ENCODE measurements at regions not wholly inside any gene's neighbourhood (a gene's known extent, or its start where the extent isn't known, plus 50 kb on each side); places are given as distances from the start of the nearest gene placed in this dataset.

DNA sequence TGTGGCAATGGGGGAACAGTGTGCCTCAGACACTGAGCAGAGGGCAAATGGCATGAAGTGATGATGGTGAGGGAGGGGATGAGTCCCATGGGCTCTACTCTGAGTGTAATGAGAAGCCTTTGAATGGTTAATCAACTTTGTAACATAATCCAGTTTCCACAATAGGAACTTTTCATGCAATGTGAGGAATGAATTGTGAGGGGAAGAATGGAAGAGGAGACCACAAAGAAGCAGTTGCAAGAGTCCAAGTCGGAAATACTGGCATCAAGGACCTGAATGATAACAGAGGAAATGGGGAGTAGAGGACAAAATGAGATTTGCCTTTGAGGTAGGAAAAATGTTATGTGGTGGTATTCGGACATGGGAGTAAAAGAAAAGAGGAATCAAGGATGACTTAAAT, 476.9 kb upstream of the PRICKLE1 start:
- H3K27me3 ChIP-seq = no peaks in the 10 kb centered on the region
- H3K4me3 ChIP-seq (replicated peaks in 1 of 3) = no peak overlapping the region
- no peak for DNase-seq
- intact Hi-C loops (cut with DNase I) = no loop called here
- no peaks in the 10 kb centered on the region for H3K36me3 ChIP-seq
- 76 to 87% methylated on average over 2 of the region's 2 CpGs for WGBS, 2 donors
- H3K27ac ChIP-seq = no peak overlapping the region
- no peaks in the 10 kb centered on the region for H3K4me1 ChIP-seq
- H3K9me3 ChIP-seq = no peaks in the 10 kb centered on the region
- TF ChIP-seq, protein P1, sequence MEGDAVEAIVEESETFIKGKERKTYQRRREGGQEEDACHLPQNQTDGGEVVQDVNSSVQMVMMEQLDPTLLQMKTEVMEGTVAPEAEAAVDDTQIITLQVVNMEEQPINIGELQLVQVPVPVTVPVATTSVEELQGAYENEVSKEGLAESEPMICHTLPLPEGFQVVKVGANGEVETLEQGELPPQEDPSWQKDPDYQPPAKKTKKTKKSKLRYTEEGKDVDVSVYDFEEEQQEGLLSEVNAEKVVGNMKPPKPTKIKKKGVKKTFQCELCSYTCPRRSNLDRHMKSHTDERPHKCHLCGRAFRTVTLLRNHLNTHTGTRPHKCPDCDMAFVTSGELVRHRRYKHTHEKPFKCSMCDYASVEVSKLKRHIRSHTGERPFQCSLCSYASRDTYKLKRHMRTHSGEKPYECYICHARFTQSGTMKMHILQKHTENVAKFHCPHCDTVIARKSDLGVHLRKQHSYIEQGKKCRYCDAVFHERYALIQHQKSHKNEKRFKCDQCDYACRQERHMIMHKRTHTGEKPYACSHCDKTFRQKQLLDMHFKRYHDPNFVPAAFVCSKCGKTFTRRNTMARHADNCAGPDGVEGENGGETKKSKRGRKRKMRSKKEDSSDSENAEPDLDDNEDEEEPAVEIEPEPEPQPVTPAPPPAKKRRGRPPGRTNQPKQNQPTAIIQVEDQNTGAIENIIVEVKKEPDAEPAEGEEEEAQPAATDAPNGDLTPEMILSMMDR (IDR thresholded peaks at IDR 0.05) = no peak
- no peak for TF ChIP-seq POLR2A (IDR thresholded peaks at IDR 0.05)

DNA sequence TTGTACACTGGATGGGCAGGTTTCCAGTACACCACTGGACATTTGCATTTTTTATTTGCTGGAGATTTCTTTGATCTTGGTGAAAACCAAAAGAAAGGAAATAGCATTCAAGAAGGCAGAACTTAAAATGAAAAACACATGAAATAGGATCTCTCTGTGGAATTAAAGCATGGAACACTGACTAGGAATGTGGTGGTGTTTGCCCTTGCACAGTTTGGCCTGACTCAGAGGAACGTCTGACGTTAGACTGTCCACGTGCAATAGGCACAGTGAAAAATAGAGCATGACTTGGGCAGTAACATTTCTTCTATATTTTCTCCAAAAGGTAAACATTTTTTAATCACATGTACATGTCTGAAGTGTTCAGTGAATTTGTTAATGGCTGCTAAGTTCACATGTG, 474.1 kb upstream of the PRICKLE1 start:
- H3K9me3 ChIP-seq = no peaks in the 10 kb centered on the region
- WGBS, 2 donors = 72 to 79% methylated on average over 3 of the region's 3 CpGs
- intact Hi-C loops (cut with DNase I) = no loop called here
- no peak for DNase-seq
- TF ChIP-seq, protein P1 (IDR thresholded peaks at IDR 0.05) = no peak
- no peak for TF ChIP-seq POLR2A (IDR thresholded peaks at IDR 0.05)
- no peaks in the 10 kb centered on the region for H3K4me1 ChIP-seq
- H3K27ac ChIP-seq = no peak overlapping the region
- H3K36me3 ChIP-seq = no peaks in the 10 kb centered on the region
- H3K27me3 ChIP-seq = no peaks in the 10 kb centered on the region
- no peak overlapping the region for H3K4me3 ChIP-seq (replicated peaks in 1 of 3)

DNA sequence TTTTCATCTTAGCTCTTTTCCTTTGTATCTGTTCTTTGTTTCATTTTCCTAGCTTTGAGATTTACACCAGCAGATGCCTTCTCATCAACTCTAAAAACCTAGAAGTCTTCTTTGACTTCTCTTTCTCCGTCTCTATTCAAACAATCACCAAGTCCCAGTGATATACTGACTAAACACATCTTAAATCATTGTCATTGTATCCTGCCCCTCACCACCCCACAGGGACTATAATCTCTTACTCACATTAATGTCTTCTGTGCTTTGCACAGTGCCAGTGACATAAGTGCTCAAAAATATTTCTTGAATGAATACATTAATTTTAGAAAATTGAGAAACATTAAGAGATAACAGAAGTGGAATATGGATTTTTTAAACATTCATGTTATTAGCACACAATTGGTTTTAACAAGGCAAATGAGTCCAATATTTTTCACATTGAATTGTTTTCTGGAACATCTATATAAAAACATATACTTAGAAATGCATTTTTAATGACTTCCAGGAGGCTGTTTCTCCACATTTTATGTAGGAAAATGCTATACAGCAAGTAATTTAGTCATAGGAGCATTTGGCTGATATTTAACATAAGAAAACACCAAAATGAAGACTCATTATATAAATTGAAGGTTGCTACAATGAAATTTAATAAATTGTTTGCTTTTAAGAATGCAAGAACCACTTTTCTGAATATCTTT, 472.8 kb upstream of the PRICKLE1 start:
- no peaks in the 10 kb centered on the region for H3K27me3 ChIP-seq
- no peaks in the 10 kb centered on the region for H3K9me3 ChIP-seq
- H3K36me3 ChIP-seq = no peaks in the 10 kb centered on the region
- no peak overlapping the region for H3K4me3 ChIP-seq (replicated peaks in 1 of 3)
- TF ChIP-seq, protein P1 (IDR thresholded peaks at IDR 0.05) = no peak
- TF ChIP-seq POLR2A (IDR thresholded peaks at IDR 0.05) = no peak
- intact Hi-C loops (cut with DNase I) = no loop called here
- H3K27ac ChIP-seq = no peak overlapping the region
- WGBS, 2 donors = 68 to 71% methylated on average over 1 of the region's 1 CpG
- no peaks in the 10 kb centered on the region for H3K4me1 ChIP-seq
- DNase-seq = no peak

DNA sequence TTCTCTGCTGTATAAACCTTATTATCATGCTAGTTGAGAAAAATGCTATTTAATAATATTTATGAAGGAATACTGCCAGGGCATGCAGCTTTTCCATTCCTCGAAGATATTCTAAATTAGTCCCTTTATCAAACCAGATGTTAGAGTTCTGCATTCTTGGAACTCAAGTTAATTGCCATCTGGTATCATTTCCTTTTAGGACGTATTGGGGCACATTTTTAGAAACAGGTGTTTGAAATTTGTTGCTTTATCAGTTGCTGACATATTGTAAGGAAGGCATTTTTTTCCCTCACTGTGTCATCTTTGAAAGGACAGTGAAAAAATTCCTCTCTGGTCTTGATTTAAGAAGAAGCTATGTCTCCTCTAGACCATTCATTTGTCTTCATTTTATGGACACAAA, 471.2 kb upstream of the PRICKLE1 start:
- no peak overlapping the region for H3K27ac ChIP-seq
- DNase-seq = no peak
- TF ChIP-seq, protein P1 (IDR thresholded peaks at IDR 0.05) = no peak
- no peak for TF ChIP-seq POLR2A (IDR thresholded peaks at IDR 0.05)
- no peaks in the 10 kb centered on the region for H3K36me3 ChIP-seq
- no peaks in the 10 kb centered on the region for H3K4me1 ChIP-seq
- no peaks in the 10 kb centered on the region for H3K9me3 ChIP-seq
- H3K4me3 ChIP-seq (replicated peaks in 1 of 3) = no peak overlapping the region
- intact Hi-C loops (cut with DNase I) = no loop called here
- no peaks in the 10 kb centered on the region for H3K27me3 ChIP-seq
- 52 to 67% methylated on average over 2 of the region's 2 CpGs for WGBS, 2 donors

DNA sequence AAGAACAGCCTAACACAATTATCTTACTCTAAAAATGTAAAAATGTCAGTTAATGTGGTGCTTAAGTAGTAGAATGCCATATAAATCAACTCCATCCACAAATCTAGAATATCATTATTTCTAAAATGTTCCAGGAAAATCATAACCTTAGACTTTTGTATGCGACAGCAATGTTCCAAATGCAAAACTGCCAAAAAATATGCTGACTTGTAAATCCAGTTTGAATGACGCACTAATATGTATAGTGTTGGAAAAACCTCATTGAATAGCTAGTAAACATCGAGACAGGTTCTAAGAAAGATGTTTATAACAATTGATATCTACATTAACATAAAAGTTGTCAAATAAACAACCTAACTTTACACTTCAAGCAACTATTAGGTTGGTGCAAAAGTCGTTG, 469.1 kb upstream of the PRICKLE1 start:
- intact Hi-C loops (cut with DNase I) = no loop called here
- Histone ChIP-seq H3K27ac (no peak overlapping the region), H3K9me3 (no peaks in the 10 kb centered on the region), H3K4me3 (replicated peaks in 1 of 3) (no peak overlapping the region), H3K27me3 (no peaks in the 10 kb centered on the region), H3K36me3 (no peaks in the 10 kb centered on the region), H3K4me1 (no peaks in the 10 kb centered on the region)
- 93 to 95% methylated on average over 4 of the region's 4 CpGs for WGBS, 2 donors
- TF ChIP-seq, protein P1 (IDR thresholded peaks at IDR 0.05) = no peak
- no peak for TF ChIP-seq POLR2A (IDR thresholded peaks at IDR 0.05)
- no peak for DNase-seq
